SK-N-MC (cell line): ENCODE measurements at regions not wholly inside any gene's neighbourhood (a gene's known extent, or its start where the extent isn't known, plus 50 kb on each side); places are given as distances from the start of the nearest gene placed in this dataset.
A peak's percentile ranks its signal among the peaks of the same experiment; 100 is the strongest.
"Not testable (repeated sequence)": the region's sequence is repeated elsewhere in the genome, so short reads cannot be mapped to it uniquely, and the experiment has no call there.

Experiments
- DNase-seq: peaks from one replicate; pipeline ENCODE4 v3.0.0-alpha.2; 2011; ENCODE audit warnings: low read depth, low spot score
- H3K27ac ChIP-seq: fragments of 200-600 bp; sonication (generic); 2 replicates; pipeline ENCODE4 v1.5.1; 2016; ENCODE audit warnings: mixed run types
- H3K36me3 ChIP-seq: fragments of 200-600 bp; sonication (generic); 2 replicates; pipeline ENCODE4 v1.6.1; 2017; ENCODE audit warnings: antibody characterized with exemption, low read length, mixed read lengths; ENCODE audit not compliant: insufficient read depth
- H3K4me3 ChIP-seq: fragments of 200-600 bp; sonication (generic); 2 replicates; pipeline ENCODE4 v1.5.1; 2016
- H3K9ac ChIP-seq: fragments of 200-600 bp; sonication (generic); 2 replicates; pipeline ENCODE4 v1.8.0; 2017; ENCODE audit warnings: mixed run types, mixed read lengths; ENCODE audit not compliant: insufficient read length
- H3K9me3 ChIP-seq: fragments of 200-600 bp; sonication (generic); 2 replicates; pipeline ENCODE4 v1.6.1; 2017; ENCODE audit warnings: low read depth, mild to moderate bottlenecking, antibody characterized with exemption, low read length, moderate library complexity, mixed read lengths
- EZH2 ChIP-seq: fragments of 200-600 bp; sonication (generic); IDR thresholded peaks from one replicate; pipeline ENCODE4 v1.6.1; 2017; ENCODE audit warnings: antibody characterized with exemption
- FOXP2 ChIP-seq: optimal IDR thresholded peaks from 2 replicates; pipeline ENCODE3; 2011; ENCODE audit warnings: mild to moderate bottlenecking, moderate library complexity; ENCODE audit not compliant: insufficient read depth; ENCODE audit errors: extremely low read length, control extremely low read depth
- POLR2AphosphoS5 ChIP-seq: IDR thresholded peaks from 2 replicates; pipeline ENCODE4 v1.6.1; 2012; ENCODE audit warnings: mild to moderate bottlenecking, low read depth, low read length, borderline replicate concordance

DNA sequence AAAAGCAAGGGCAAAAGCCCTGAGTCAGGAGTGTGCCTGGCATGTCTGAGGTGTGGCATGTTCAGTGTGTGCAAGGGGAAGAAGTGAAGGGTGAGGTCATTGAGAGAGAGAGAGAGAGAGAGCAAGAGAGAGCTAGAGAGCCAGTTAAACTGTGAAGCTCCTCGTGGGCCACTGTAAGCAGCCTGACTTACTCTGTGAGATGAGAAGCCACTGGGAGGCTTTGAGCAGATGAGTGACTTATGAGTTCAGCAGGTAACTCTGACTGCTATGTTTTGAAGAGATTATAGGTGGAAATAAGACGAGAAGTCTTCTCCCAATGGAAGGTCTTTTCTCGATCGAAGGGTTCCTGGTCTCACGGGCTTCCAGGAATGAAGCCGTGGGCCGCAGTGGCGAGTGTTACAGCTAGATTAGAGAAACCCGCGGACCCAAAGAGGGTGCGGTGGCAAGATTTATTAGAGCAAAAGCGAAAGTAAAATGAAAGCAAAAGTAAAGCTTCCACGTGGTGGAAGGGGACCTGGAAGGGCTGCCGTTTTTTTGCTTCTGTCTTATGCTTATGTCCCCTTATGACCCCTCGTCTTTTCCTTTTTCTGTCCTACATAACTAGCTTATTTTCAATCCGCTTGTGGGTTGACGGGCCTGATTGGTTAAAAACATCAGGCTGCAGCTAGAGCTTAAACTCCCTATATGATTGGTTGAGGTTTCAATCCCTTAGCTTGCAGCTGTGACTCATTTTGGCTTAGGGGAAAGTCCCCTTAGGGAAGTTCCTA lies 323.1 kb upstream of the FAM78B start:
- TF ChIP-seq EZH2 (no peak), POLR2AphosphoS5 (no peak), FOXP2 (no peak)
- Histone ChIP-seq H3K4me3 (peak overlapping the region; percentile 42), H3K9ac (no peak overlapping the region), H3K36me3 (no peaks in the 10 kb centered on the region), H3K27ac (no peak overlapping the region), H3K9me3 (no peaks in the 10 kb centered on the region)
- no peak for DNase-seq

- Histone ChIP-seq H3K36me3 (no peaks in the 10 kb centered on the region), H3K27ac (no peak overlapping the region), H3K9me3 (no peaks in the 10 kb centered on the region), H3K4me3 (no peak overlapping the region), H3K9ac (no peak overlapping the region)
- DNase-seq, result no peak
- no peak for TF ChIP-seq POLR2AphosphoS5
- TF ChIP-seq EZH2, result no peak
- no peak for TF ChIP-seq FOXP2
Observed at GRCh38 chr1:166490437-166490991, 323.7 kb upstream of the FAM78B start.

- not testable (repeated sequence) for H3K4me3 ChIP-seq, H3K9me3 ChIP-seq, H3K36me3 ChIP-seq, DNase-seq, H3K9ac ChIP-seq, H3K27ac ChIP-seq
Observed at GRCh38 chr1:166493765-166494164, 327.0 kb upstream of the FAM78B start.

- no peaks in the 10 kb centered on the region for H3K36me3 ChIP-seq
- H3K9me3 ChIP-seq, result no peaks in the 10 kb centered on the region
- H3K4me3 ChIP-seq, result no peak overlapping the region
- DNase-seq, result no peak
- TF ChIP-seq EZH2, result no peak
- no peak for TF ChIP-seq FOXP2
- TF ChIP-seq POLR2AphosphoS5, result no peak
- no peak overlapping the region for H3K27ac ChIP-seq
- H3K9ac ChIP-seq, result no peak overlapping the region
Observed at GRCh38 chr1:166507347-166507746, 331.9 kb upstream of the POGK start.

GRCh38 chr1:166511761-166512160 lies 327.5 kb upstream of the POGK start:
- Histone ChIP-seq H3K36me3 (no peaks in the 10 kb centered on the region), H3K27ac (no peak overlapping the region), H3K9ac (no peak overlapping the region), H3K4me3 (no peak overlapping the region), H3K9me3 (peaks cover 3% of the 10 kb centered on the region; the same call in 1 of the 2 replicates)
- TF ChIP-seq EZH2 (no peak), POLR2AphosphoS5 (no peak)
- DNase-seq, result no peak

GRCh38 chr1:166514067-166514466 lies 325.2 kb upstream of the POGK start:
- no peak for DNase-seq
- Histone ChIP-seq H3K36me3 (no peaks in the 10 kb centered on the region), H3K27ac (no peak overlapping the region), H3K4me3 (no peak overlapping the region), H3K9ac (no peak overlapping the region), H3K9me3 (peaks cover 3% of the 10 kb centered on the region; the same call in 1 of the 2 replicates)
- TF ChIP-seq FOXP2, result no peak
- no peak for TF ChIP-seq EZH2
- TF ChIP-seq POLR2AphosphoS5, result no peak

GRCh38 chr1:166527752-166528151 lies 311.5 kb upstream of the POGK start:
- H3K27ac ChIP-seq, result no peak overlapping the region
- no peaks in the 10 kb centered on the region for H3K36me3 ChIP-seq
- H3K9me3 ChIP-seq, result no peaks in the 10 kb centered on the region
- TF ChIP-seq EZH2, result no peak
- TF ChIP-seq POLR2AphosphoS5, result no peak
- no peak for TF ChIP-seq FOXP2
- DNase-seq, result no peak
- H3K9ac ChIP-seq, result no peak overlapping the region
- H3K4me3 ChIP-seq, result no peak overlapping the region

GRCh38 chr1:166538646-166539045 lies 300.6 kb upstream of the POGK start:
- DNase-seq, result no peak
- Histone ChIP-seq H3K4me3 (no peak overlapping the region), H3K9ac (no peak overlapping the region), H3K36me3 (no peaks in the 10 kb centered on the region), H3K9me3 (no peaks in the 10 kb centered on the region), H3K27ac (no peak overlapping the region)
- TF ChIP-seq FOXP2, result no peak
- TF ChIP-seq EZH2, result no peak
- no peak for TF ChIP-seq POLR2AphosphoS5

- H3K9ac ChIP-seq, result no peak overlapping the region
- no peak for DNase-seq
- no peaks in the 10 kb centered on the region for H3K36me3 ChIP-seq
- H3K9me3 ChIP-seq, result no peaks in the 10 kb centered on the region
- H3K27ac ChIP-seq, result no peak overlapping the region
- no peak overlapping the region for H3K4me3 ChIP-seq
- TF ChIP-seq EZH2, result no peak
- TF ChIP-seq POLR2AphosphoS5, result no peak
- no peak for TF ChIP-seq FOXP2
Observed at GRCh38 chr1:166544036-166544435, 295.2 kb upstream of the POGK start.
